Small intestine (tissue), 7 donors: ENCODE measurements at regions not wholly inside any gene's neighbourhood (a gene's known extent, or its start where the extent isn't known, plus 50 kb on each side); places are given as distances from the start of the nearest gene placed in this dataset.

Experiments
- DNase-seq, 2 donors: peaks; one replicate each; pipeline versions ENCODE4 v3.0.0 to v3.0.0-alpha.2; 2013
- FAIRE-seq: peaks from 2 replicates; lab custom pipeline; 2012; peaks lifted over from hg19 to GRCh38; lab: Jason Lieb, UNC
- H3K27ac ChIP-seq, 3 donors: one replicate each; pipeline ENCODE4 v1.5.1; 2013; ENCODE audit warnings: low read length in 2 of 3, mild to moderate bottlenecking in 2 of 3, control low read depth in 1 of 3, inconsistent platforms in 1 of 3, low read depth in 1 of 3, moderate library complexity in 1 of 3
- H3K27me3 ChIP-seq, 3 donors: one replicate each; pipeline ENCODE4 v1.6.1; 2013; ENCODE audit warnings: low read length in 3 of 3, inconsistent platforms in 1 of 3; ENCODE audit not compliant: control insufficient read depth in 3 of 3, insufficient read depth in 3 of 3
- H3K36me3 ChIP-seq, 3 donors: one replicate each; pipeline ENCODE4 v1.6.1; 2013; ENCODE audit warnings: low read length in 3 of 3, inconsistent platforms in 1 of 3, low read depth in 1 of 3, mild to moderate bottlenecking in 1 of 3, moderate library complexity in 1 of 3; ENCODE audit not compliant: control insufficient read depth in 3 of 3, insufficient read depth in 2 of 3
- H3K4me1 ChIP-seq, 3 donors: one replicate each; pipeline ENCODE4 v1.6.1; 2013; ENCODE audit warnings: low read length in 2 of 3, inconsistent platforms in 1 of 3, low read depth in 1 of 3, mild to moderate bottlenecking in 1 of 3, moderate library complexity in 1 of 3; ENCODE audit not compliant: control insufficient read depth in 3 of 3, insufficient read depth in 2 of 3
- H3K4me3 ChIP-seq, 3 donors: one replicate each; pipeline ENCODE4 v1.5.1; 2013; ENCODE audit warnings: low read length in 3 of 3, control low read depth in 1 of 3, inconsistent platforms in 1 of 3, low read depth in 1 of 3, mild to moderate bottlenecking in 1 of 3, moderate library complexity in 1 of 3
- H3K9me3 ChIP-seq, 2 donors: one replicate each; pipeline ENCODE4 v1.6.1; 2013; ENCODE audit warnings: low read depth in 1 of 2, low read length in 1 of 2; ENCODE audit not compliant: control insufficient read depth in 2 of 2, insufficient read depth in 1 of 2
- WGBS, 3 donors: extraction: QIAGEN DNeasy Blood & Tissue Kit; methylation state at CpG; one replicate each; pipeline ENCODE4 v1.1.7; 2013; 5-methylcytosine and 5-hydroxymethylcytosine counted together
- donor health status: healthy with polysubstance abuse.
- donor health status: control.
- donor health status: control.
- donor health status: Bipolar disorder and iron deficiency.
- donor health status: healthy.

DNA sequence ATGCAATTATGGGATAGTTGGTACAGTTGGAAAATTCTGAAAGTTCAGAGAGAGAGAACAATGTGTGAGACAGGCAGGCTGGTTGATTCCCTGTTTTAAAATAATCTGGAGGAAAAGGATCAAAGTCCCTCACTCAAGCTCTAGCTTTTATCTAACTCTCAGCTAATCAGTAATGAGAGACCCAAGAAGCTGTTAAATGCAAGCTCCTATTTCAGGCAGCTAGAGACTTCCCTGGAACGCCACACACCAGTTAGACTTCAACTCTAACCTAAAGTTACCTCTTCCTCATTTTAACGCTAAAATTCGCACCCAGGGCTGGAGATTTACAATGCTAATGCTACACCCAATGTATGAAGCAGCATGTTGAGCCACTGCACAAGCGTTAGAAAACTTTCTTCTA, 243.1 kb downstream of the EN1 start:
- H3K27ac ChIP-seq: peak overlapping the region; percentile 48 to 62 (median 50)
- WGBS, 3 donors: 7 to 49% (median 20%) methylated on average over 4 of the region's 4 CpGs
- FAIRE-seq (no peak), DNase-seq (peak; percentile 70 to 79)
- peaks cover 0 to 10% of the 10 kb centered on the region in 2 donors for H3K9me3 ChIP-seq
- peaks cover 0 to 2% (median 0%) of the 10 kb centered on the region in 3 donors for H3K27me3 ChIP-seq
- no peaks in the 10 kb centered on the region for H3K36me3 ChIP-seq
- peak overlapping the region in 1 of 3 donors; percentile 21 for H3K4me3 ChIP-seq
- peaks cover 3 to 23% (median 4%) of the 10 kb centered on the region in 3 donors for H3K4me1 ChIP-seq

DNA sequence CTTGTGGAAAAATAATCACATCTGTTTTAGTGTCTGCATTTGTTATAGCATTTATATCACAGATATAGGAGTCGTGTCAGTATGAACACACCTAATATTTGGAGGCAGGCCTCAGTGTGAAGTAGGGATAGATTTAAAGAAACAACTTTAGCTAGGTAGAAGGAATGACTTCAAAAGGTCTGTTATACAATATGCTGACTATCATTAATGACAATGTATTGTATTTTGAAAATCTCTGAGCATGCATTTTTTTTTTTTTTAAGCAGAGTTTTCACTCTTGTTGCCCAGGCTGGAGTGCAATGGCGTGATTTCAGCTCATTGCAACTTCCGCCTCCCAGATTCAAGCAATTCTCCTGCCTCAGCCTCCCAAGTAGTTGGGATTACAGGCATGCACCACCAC, 248.3 kb downstream of the EN1 start:
- 83 to 91% (median 89%) methylated on average over 3 of the region's 3 CpGs for WGBS, 3 donors
- no peak for FAIRE-seq
- no peaks in the 10 kb centered on the region for H3K36me3 ChIP-seq
- peaks cover 0 to 2% (median 0%) of the 10 kb centered on the region in 3 donors for H3K27me3 ChIP-seq
- no peak for DNase-seq
- H3K4me3 ChIP-seq: no peak overlapping the region
- H3K27ac ChIP-seq: no peak overlapping the region
- peaks cover 0 to 23% of the 10 kb centered on the region in 2 donors for H3K9me3 ChIP-seq
- H3K4me1 ChIP-seq: peaks cover 3 to 9% (median 4%) of the 10 kb centered on the region in 3 donors

DNA sequence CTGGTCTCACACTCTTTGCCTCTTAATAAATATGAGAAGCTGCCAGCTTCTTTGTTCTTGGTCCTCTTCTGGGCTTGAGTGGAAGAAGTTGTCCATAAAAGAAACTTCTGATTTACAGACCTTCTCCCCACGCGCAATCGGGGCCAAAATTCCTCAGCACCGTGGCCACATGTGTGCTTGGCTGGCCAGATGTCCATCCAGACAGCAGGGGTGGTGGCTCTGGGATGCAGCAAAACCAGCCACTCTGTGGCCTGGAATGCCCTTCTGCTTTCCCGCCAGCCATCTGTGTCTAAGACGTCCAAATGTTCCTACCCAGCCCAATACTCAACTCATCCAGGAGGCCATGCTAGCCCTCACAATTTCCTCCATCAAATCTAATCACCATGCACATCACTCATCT, 250.8 kb downstream of the EN1 start:
- 95 to 99% (median 97%) methylated on average over 6 of the region's 6 CpGs for WGBS, 3 donors
- Histone ChIP-seq H3K9me3 (peaks cover 0 to 14% of the 10 kb centered on the region in 2 donors), H3K36me3 (no peaks in the 10 kb centered on the region), H3K4me1 (no peaks in the 10 kb centered on the region), H3K27ac (no peak overlapping the region), H3K27me3 (no peaks in the 10 kb centered on the region), H3K4me3 (no peak overlapping the region)
- no peak for FAIRE-seq
- no peak for DNase-seq

DNA sequence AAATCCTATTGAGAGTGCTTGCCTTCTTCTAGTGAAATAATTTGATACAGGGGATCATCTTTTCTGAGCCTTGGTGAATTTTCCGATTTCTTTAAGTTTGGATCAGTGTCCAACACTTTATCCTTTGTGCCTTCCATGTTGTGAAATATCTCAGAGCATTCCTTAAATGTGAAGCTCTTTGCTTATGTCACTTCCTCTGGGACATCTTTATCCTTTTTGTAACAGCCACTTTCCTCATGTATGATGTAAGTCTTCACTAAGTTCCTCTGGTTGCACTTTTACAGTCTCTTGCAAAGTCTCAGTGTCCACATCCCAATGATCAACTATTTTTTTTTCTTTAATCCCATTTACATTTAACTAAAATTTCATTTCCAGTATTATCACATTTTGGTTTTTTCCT, 254.2 kb downstream of the EN1 start:
- Histone ChIP-seq H3K27me3 (peaks cover 0 to 2% (median 0%) of the 10 kb centered on the region in 3 donors), H3K9me3 (peaks cover 0 to 7% of the 10 kb centered on the region in 2 donors), H3K4me1 (no peaks in the 10 kb centered on the region), H3K4me3 (no peak overlapping the region), H3K27ac (no peak overlapping the region), H3K36me3 (no peaks in the 10 kb centered on the region)
- no peak for FAIRE-seq
- DNase-seq: no peak
- 88 to 96% (median 95%) methylated on average over 1 of the region's 1 CpG for WGBS, 3 donors

DNA sequence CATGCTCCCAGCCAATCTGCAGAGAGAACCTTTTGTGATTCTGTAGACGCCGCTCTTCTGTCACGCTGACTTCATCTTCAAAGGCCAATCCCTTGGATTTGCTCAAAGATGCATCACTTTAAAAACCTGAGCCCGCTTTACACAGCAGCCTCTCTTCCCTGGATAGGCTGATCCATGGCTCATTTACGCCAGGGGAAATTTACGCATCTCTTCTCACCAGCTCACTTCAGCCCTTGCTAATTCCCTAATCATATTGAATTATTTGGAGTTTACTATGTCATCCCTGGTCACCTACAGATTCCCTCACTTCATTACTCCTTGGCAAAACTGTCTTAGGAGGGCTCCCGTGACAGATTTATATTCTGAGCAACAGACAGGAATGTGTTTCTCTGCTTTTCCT, 256.2 kb downstream of the EN1 start:
- FAIRE-seq (no peak), DNase-seq (no peak)
- no peak overlapping the region for H3K27ac ChIP-seq
- no peaks in the 10 kb centered on the region for H3K9me3 ChIP-seq
- H3K4me3 ChIP-seq: no peak overlapping the region
- no peaks in the 10 kb centered on the region for H3K36me3 ChIP-seq
- 83 to 89% (median 85%) methylated on average over 7 of the region's 7 CpGs for WGBS, 3 donors
- H3K27me3 ChIP-seq: peaks cover 0 to 2% (median 0%) of the 10 kb centered on the region in 3 donors
- H3K4me1 ChIP-seq: no peaks in the 10 kb centered on the region

DNA sequence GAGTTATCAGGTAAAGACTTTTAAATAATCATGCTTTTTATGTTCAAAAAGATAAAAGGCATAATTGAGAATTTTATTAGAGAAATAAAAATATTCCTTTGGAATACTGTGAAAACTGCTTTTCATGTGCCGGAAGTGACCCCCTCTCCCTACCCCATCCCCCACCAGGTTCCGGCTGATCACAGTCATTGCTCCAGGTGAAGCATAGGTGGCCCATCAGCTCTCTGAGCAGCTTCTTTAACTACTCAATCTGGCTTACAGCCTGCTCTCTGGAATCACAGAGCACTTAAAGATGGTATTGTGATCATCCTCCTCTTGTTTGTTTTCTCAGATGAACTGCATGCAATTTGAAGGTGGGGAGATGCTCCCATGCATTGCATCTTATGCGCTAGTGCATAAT, 257.7 kb downstream of the EN1 start:
- Histone ChIP-seq H3K9me3 (no peaks in the 10 kb centered on the region), H3K4me1 (no peaks in the 10 kb centered on the region), H3K27ac (no peak overlapping the region), H3K4me3 (no peak overlapping the region), H3K36me3 (no peaks in the 10 kb centered on the region), H3K27me3 (peaks cover 0 to 2% (median 0%) of the 10 kb centered on the region in 3 donors)
- FAIRE-seq: no peak
- no peak for DNase-seq
- WGBS, 3 donors: 84 to 92% (median 90%) methylated on average over 3 of the region's 3 CpGs

DNA sequence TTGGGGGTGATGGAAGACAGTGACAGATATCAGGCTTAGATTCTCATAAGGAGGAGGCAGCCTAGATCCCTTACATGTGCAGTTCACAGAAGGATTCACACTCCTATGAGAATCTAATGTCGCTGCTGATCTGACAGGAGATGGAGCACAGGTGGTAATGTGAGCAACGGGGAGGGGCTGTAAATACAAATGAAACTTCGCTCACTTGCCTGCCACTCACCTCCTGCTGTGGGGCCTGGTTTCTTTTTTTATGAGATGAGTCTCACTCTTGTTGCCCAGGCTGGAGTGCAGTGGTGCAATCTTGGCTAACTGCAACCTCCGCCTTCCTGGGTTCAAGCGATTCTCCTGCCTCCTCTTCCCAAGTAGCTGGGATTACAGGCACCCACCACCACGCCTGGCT, 258.6 kb downstream of the EN1 start:
- no peak for DNase-seq
- 62 to 79% (median 68%) methylated on average over 6 of the region's 6 CpGs for WGBS, 3 donors
- H3K4me1 ChIP-seq: no peaks in the 10 kb centered on the region
- H3K4me3 ChIP-seq: no peak overlapping the region
- no peaks in the 10 kb centered on the region for H3K36me3 ChIP-seq
- no peaks in the 10 kb centered on the region for H3K9me3 ChIP-seq
- H3K27ac ChIP-seq: no peak overlapping the region
- no peak for FAIRE-seq
- H3K27me3 ChIP-seq: peaks cover 0 to 2% (median 0%) of the 10 kb centered on the region in 3 donors

DNA sequence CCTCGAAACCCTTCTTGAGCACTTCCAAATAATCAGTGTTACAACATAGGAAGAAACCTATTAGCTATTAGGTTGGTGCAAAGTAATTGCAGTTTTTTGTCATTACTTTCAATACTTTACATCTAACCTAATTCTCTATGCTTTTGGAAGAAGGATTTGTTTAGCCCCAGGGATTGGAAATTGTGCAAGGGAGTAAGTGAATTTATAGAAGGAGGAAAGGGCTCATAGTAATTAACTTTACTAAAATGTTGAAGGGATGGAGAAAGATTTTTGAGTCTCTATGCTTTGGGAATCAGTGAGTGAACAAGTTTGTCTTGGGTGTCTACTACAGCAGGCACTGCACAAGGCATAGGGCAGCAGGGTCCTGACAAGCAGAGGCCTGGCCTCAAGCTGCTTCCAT, 261.1 kb downstream of the EN1 start:
- Histone ChIP-seq H3K4me1 (no peaks in the 10 kb centered on the region), H3K4me3 (no peak overlapping the region), H3K36me3 (no peaks in the 10 kb centered on the region), H3K9me3 (no peaks in the 10 kb centered on the region), H3K27me3 (peaks cover 0 to 2% (median 0%) of the 10 kb centered on the region in 3 donors), H3K27ac (no peak overlapping the region)
- 82 to 87% (median 84%) methylated on average over 1 of the region's 1 CpG for WGBS, 3 donors
- FAIRE-seq (no peak), DNase-seq (no peak)

DNA sequence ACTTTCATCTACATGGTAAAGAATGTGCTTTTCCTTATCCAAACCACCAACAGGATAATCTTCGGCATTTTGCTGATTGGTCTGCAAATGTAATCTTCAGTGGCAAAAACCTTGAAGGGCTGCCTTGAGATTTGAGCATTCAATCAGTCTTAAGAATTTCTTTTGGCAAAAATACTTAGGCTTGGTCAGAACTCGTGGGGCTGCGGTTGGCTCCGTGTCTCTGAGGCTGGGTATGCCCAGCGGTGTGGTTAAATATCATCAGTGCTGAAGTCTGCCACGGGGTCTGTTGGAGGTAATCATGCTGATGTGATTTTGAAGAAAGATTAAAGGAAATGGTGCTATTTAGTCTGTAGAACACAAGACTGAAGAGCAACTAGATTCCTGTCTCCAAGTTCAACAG, 262.6 kb downstream of the EN1 start:
- peaks cover 0 to 2% (median 2%) of the 10 kb centered on the region in 3 donors for H3K27me3 ChIP-seq
- no peak for FAIRE-seq
- H3K36me3 ChIP-seq: no peaks in the 10 kb centered on the region
- no peaks in the 10 kb centered on the region for H3K4me1 ChIP-seq
- no peak overlapping the region for H3K27ac ChIP-seq
- 83 to 90% (median 86%) methylated on average over 6 of the region's 6 CpGs for WGBS, 3 donors
- no peak overlapping the region for H3K4me3 ChIP-seq
- H3K9me3 ChIP-seq: no peaks in the 10 kb centered on the region
- DNase-seq: no peak
